Spleen (tissue), 11 donors: ENCODE measurements at regions not wholly inside any gene's neighbourhood (a gene's known extent, or its start where the extent isn't known, plus 50 kb on each side); places are given as distances from the start of the nearest gene placed in this dataset.
"Not testable (repeated sequence)": the region's sequence is repeated elsewhere in the genome, so short reads cannot be mapped to it uniquely, and the experiment has no call there.

Experiments used
- DNase-seq: peaks from one replicate; pipeline ENCODE4 v3.0.0-alpha.2; 2020
- H3K27ac ChIP-seq, 8 donors: fragments of 200-600 bp; sonication (generic) in 7 of 8; 1 replicate in 4 of 8; 2 replicates in 4 of 8; pipeline versions ENCODE4 v1.5.0 to v1.8.0; 2016 to 2021; ENCODE audit warnings: inconsistent platforms in 4 of 8, mild to moderate bottlenecking in 4 of 8, moderate library complexity in 1 of 8
- H3K27me3 ChIP-seq, 7 donors: fragments of 200-600 bp; sonication (generic) in 6 of 7; replicated peaks in 1 of 7; 1 replicate in 4 of 7; 2 replicates in 3 of 7; pipeline versions ENCODE4 v1.5.0 to v1.8.0; 2016 to 2021; ENCODE audit warnings: inconsistent platforms in 3 of 7, mild to moderate bottlenecking in 1 of 7
- H3K36me3 ChIP-seq, 6 donors: fragments of 200-600 bp; sonication (generic) in 5 of 6; 1 replicate in 4 of 6; 2 replicates in 2 of 6; pipeline versions ENCODE4 v1.5.0 to v1.8.0; 2016 to 2021; ENCODE audit warnings: inconsistent platforms in 2 of 6
- H3K4me1 ChIP-seq, 6 donors: fragments of 200-600 bp; sonication (generic) in 5 of 6; 1 replicate in 3 of 6; 2 replicates in 3 of 6; pipeline versions ENCODE4 v1.5.0 to v1.8.0; 2016 to 2021; ENCODE audit warnings: inconsistent platforms in 3 of 6
- H3K4me3 ChIP-seq, 8 donors: fragments of 200-600 bp; sonication (generic) in 7 of 8; 1 replicate in 4 of 8; 2 replicates in 4 of 8; pipeline versions ENCODE4 v1.5.0 to v1.8.0; 2016 to 2021; ENCODE audit warnings: inconsistent platforms in 4 of 8, mild to moderate bottlenecking in 4 of 8, moderate library complexity in 2 of 8
- H3K9me3 ChIP-seq, 8 donors: fragments of 200-600 bp; sonication (generic) in 7 of 8; 1 replicate in 4 of 8; 2 replicates in 4 of 8; pipeline versions ENCODE4 v1.5.0 to v1.8.0; 2016 to 2021; ENCODE audit warnings: inconsistent platforms in 4 of 8
- POLR2A ChIP-seq, 3 donors: fragments of 450-650 bp; IDR thresholded peaks; one replicate each; pipeline ENCODE4 v1.5.1; 2017; ENCODE audit warnings: antibody characterized with exemption in 3 of 3, mild to moderate bottlenecking in 1 of 3
- POLR2AphosphoS5 ChIP-seq, 3 donors: sonication (generic); formaldehyde crosslinking; IDR thresholded peaks; one replicate each; pipeline ENCODE4 v1.5.1; 2017; ENCODE audit warnings: antibody characterized with exemption in 3 of 3
- WGBS, 5 donors: extraction: QIAGEN DNeasy Blood & Tissue Kit in 3 of 5; methylation state at CpG; one replicate each; pipeline versions ENCODE4 v1.1.5 to v1.1.7; 2013 to 2018; 5-methylcytosine and 5-hydroxymethylcytosine counted together
- intact Hi-C: fragments of 100-400 bp; cut with DNase I; formaldehyde crosslinking; loops from one replicate; pipeline ENCODE4 v1.15.0; 2023; ENCODE audit warnings: low total_unique reads
- TF ChIP-seq, protein P1 (sequence below), 11 experiments: fragments of 200-600 bp in 7 of 11; fragments of 450-650 bp in 4 of 11; sonication (generic) in 4 of 11; IDR thresholded peaks in 8 of 11; conservative IDR thresholded peaks in 3 of 11; 1 replicate in 7 of 11; 2 replicates in 4 of 11; pipeline versions ENCODE4 v1.4.0 to v1.8.0; 2016 to 2021; ENCODE audit warnings: antibody characterized with exemption in 11 of 11, inconsistent platforms in 4 of 11, mild to moderate bottlenecking in 1 of 11
- donor health status: healthy with polysubstance abuse.
- donor health status: DM: no; HTN: no; CAD: no; lungs with moderate emphysema.
- donor health status: DM: no; HTN: no; CAD: no.
- donor health status: Bipolar disorder and iron deficiency.
- donor health status: healthy.
- donor health status: DM: no; HTN: no; CAD: no.
- donor health status: DM: yes; HTN: yes; CAD: no.

DNA sequence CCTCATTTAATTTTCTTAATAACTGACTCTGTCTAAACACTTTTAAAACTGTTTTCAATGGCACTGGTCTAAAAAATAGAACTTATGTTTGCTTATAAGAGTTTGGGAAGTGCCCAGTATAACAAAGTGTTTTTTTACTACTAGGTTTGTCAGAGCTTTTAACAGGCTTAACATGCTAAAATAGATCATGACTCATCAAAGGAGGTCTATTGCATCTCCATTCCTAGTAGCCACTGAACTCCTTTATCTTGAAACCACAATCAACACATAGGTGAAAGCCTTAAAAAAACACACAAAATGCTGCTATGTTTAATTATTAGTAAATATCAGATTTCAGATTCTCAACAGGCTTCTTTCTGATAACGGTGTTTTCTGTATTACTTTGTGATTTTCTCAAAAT, 196.4 kb upstream of the KIF2B start:
- Histone ChIP-seq H3K36me3 (no peaks in the 10 kb centered on the region), H3K27ac (no peak overlapping the region), H3K4me3 (no peak overlapping the region), H3K9me3 (no peaks in the 10 kb centered on the region), H3K27me3 (no peaks in the 10 kb centered on the region), H3K4me1 (no peaks in the 10 kb centered on the region)
- 55 to 81% (median 73%) methylated on average over 1 of the region's 1 CpG for WGBS, 5 donors
- intact Hi-C loops = no loop called here
- DNase-seq = no peak
- no peak for TF ChIP-seq POLR2A (IDR thresholded peaks at IDR 0.05)
- no peak for TF ChIP-seq POLR2AphosphoS5 (IDR thresholded peaks at IDR 0.05)
- TF ChIP-seq, protein P1, sequence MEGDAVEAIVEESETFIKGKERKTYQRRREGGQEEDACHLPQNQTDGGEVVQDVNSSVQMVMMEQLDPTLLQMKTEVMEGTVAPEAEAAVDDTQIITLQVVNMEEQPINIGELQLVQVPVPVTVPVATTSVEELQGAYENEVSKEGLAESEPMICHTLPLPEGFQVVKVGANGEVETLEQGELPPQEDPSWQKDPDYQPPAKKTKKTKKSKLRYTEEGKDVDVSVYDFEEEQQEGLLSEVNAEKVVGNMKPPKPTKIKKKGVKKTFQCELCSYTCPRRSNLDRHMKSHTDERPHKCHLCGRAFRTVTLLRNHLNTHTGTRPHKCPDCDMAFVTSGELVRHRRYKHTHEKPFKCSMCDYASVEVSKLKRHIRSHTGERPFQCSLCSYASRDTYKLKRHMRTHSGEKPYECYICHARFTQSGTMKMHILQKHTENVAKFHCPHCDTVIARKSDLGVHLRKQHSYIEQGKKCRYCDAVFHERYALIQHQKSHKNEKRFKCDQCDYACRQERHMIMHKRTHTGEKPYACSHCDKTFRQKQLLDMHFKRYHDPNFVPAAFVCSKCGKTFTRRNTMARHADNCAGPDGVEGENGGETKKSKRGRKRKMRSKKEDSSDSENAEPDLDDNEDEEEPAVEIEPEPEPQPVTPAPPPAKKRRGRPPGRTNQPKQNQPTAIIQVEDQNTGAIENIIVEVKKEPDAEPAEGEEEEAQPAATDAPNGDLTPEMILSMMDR (IDR thresholded peaks at IDR 0.05 in 8 of 11, conservative IDR thresholded peaks at IDR 0.05 in 3 of 11) = no peak

DNA sequence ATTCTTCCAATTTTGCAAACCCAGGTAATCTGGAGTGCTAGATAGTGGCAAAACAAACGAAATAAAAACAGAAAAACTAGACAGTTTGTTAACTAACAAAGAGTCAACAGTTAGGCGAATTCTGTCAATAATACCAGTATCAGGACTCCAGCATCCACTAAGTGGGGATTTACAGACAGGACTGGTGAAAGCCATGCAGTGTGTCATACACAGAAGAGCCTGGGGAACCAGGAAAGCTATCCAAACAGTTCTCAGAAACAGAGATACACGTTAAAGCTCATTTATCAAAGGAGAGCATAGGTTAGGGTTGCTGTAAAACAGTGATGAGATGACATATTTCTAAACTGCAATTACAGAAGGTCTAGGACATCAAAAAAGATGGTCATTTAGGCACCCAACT, 203.7 kb upstream of the KIF2B start:
- H3K36me3 ChIP-seq = no peaks in the 10 kb centered on the region
- H3K4me3 ChIP-seq = no peak overlapping the region
- intact Hi-C loops = no loop called here
- peaks cover 0 to 4% (median 0%) of the 10 kb centered on the region in 8 donors for H3K9me3 ChIP-seq
- DNase-seq = no peak
- no peaks in the 10 kb centered on the region for H3K27me3 ChIP-seq
- TF ChIP-seq POLR2A (IDR thresholded peaks at IDR 0.05) (no peak), POLR2AphosphoS5 (IDR thresholded peaks at IDR 0.05) (no peak)
- TF ChIP-seq, protein P1 (IDR thresholded peaks at IDR 0.05 in 8 of 11, conservative IDR thresholded peaks at IDR 0.05 in 3 of 11) = no peak
- WGBS, 5 donors = 42 to 63% (median 59%) methylated on average over 3 of the region's 3 CpGs
- no peaks in the 10 kb centered on the region for H3K4me1 ChIP-seq
- no peak overlapping the region for H3K27ac ChIP-seq

DNA sequence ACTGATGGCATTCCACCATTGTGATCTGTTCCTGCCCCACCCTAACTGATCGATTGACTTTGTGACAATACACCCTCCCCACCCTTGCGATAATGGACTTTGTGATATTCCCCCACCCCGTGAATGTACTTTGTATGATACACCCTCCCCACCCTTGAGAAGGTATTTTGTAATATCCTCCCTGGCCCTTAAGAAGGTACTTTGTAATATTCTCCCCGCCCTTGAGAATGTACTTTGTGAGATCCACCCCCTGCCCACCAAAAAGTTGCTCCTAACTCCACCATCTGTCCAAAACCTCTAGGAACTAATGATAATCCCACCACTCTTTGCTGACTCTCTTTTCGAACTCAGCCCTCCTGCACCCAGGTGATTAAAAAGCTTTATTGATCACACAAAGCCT, 214.5 kb upstream of the KIF2B start:
- H3K4me3 ChIP-seq, H3K36me3 ChIP-seq, intact Hi-C loops, H3K27me3 ChIP-seq, H3K4me1 ChIP-seq, DNase-seq, H3K27ac ChIP-seq: not testable (repeated sequence)
- 79 to 90% (median 84%) methylated on average over 5 of the region's 5 CpGs for WGBS, 5 donors
- peaks cover 0 to 11% (median 2%) of the 10 kb centered on the region in 8 donors for H3K9me3 ChIP-seq

DNA sequence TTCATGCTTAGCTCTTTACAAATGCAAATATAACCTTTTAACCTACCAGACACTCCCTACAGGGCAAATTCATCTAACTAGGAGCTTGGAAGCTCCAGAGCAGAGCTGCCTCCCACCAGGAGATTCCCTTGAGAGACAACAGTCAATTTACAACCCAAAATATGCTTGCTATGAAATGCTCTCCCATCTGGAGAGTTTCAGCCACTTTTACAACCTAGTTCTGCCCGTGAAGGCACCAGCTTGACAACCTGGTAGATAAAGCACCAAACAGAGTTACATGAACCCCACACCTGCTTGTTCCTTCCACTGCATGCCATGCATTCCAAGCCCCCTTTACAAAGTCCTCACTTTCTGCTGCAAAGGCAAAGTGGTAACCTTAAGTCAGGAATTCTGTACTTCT, 215.3 kb upstream of the KIF2B start:
- Histone ChIP-seq H3K9me3 (peaks cover 0 to 16% (median 2%) of the 10 kb centered on the region in 8 donors), H3K27ac (no peak overlapping the region), H3K36me3 (no peaks in the 10 kb centered on the region), H3K27me3 (no peaks in the 10 kb centered on the region), H3K4me1 (no peaks in the 10 kb centered on the region), H3K4me3 (no peak overlapping the region)
- TF ChIP-seq, protein P1 (IDR thresholded peaks at IDR 0.05 in 8 of 11, conservative IDR thresholded peaks at IDR 0.05 in 3 of 11) = no peak
- 8 to 36% (median 24%) methylated on average over 1 of the region's 1 CpG for WGBS, 5 donors
- no peak for DNase-seq
- intact Hi-C loops = no loop called here

DNA sequence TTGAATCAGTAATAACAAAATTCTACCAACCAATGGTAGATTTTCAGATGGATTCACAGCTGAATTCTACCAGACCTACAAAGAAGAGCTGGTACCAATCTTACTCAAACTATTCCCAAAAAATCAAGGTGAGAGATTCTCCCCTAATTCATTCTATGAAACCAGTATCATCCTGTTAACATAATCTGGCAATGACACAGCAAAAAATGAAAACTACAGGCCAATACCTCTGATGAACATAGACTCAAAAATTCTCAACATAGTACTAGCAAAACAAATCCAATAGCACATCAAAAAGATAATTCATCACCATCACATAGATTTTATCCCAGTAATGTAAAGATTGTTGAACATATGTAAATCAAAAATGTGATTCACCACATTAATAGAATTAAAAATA, 234.4 kb upstream of the KIF2B start:
- no peaks in the 10 kb centered on the region for H3K36me3 ChIP-seq
- intact Hi-C loops = no loop called here
- no peak for DNase-seq
- no peaks in the 10 kb centered on the region for H3K4me1 ChIP-seq
- no peaks in the 10 kb centered on the region for H3K27me3 ChIP-seq
- H3K27ac ChIP-seq = no peak overlapping the region
- TF ChIP-seq POLR2A (IDR thresholded peaks at IDR 0.05) (no peak), POLR2AphosphoS5 (IDR thresholded peaks at IDR 0.05) (no peak)
- TF ChIP-seq, protein P1 (IDR thresholded peaks at IDR 0.05 in 8 of 11, conservative IDR thresholded peaks at IDR 0.05 in 3 of 11) = no peak
- H3K9me3 ChIP-seq = peaks cover 0 to 3% (median 0%) of the 10 kb centered on the region in 8 donors
- no peak overlapping the region for H3K4me3 ChIP-seq
